Epithelial cell of proximal tubule (primary cell): ENCODE measurements at regions not wholly inside any gene's neighbourhood (a gene's known extent, or its start where the extent isn't known, plus 50 kb on each side); places are given as distances from the start of the nearest gene placed in this dataset.

Experiments used
- DNase-seq: peaks from one replicate; pipeline ENCODE4 v3.0.0-alpha.2; 2011; ENCODE audit warnings: low read depth
- H3K4me3 ChIP-seq: 2 replicates; pipeline ENCODE4 v1.5.1; 2011; ENCODE audit warnings: low read depth, mild to moderate bottlenecking, low read length
- TF ChIP-seq, protein P1 (sequence below): conservative IDR thresholded peaks from 2 replicates; pipeline ENCODE4 v1.5.1; 2012; ENCODE audit warnings: low read depth, mild to moderate bottlenecking, low read length

GRCh38 chr6:27098956-27099355, 148.5 kb upstream of the PRSS16 start:
- TF ChIP-seq, protein P1, sequence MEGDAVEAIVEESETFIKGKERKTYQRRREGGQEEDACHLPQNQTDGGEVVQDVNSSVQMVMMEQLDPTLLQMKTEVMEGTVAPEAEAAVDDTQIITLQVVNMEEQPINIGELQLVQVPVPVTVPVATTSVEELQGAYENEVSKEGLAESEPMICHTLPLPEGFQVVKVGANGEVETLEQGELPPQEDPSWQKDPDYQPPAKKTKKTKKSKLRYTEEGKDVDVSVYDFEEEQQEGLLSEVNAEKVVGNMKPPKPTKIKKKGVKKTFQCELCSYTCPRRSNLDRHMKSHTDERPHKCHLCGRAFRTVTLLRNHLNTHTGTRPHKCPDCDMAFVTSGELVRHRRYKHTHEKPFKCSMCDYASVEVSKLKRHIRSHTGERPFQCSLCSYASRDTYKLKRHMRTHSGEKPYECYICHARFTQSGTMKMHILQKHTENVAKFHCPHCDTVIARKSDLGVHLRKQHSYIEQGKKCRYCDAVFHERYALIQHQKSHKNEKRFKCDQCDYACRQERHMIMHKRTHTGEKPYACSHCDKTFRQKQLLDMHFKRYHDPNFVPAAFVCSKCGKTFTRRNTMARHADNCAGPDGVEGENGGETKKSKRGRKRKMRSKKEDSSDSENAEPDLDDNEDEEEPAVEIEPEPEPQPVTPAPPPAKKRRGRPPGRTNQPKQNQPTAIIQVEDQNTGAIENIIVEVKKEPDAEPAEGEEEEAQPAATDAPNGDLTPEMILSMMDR: no peak
- no peak for DNase-seq
- no peak overlapping the region for H3K4me3 ChIP-seq

DNA sequence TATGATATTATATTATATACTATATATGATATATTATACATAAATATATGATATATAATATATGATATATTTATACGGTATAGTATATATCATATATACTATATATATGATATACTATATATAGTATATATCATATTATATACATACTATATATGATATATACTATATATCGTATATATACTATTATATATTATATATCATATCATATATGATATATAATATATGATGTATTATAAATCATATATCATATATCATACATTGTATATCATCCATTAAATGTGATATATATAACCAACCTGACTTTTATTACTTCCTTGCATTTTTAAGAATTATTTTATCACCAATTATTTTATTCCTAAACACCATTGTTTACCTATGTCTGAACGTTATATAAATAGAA, 146.6 kb upstream of the PRSS16 start:
- TF ChIP-seq, protein P1: no peak
- H3K4me3 ChIP-seq: no peak overlapping the region
- DNase-seq: no peak

- DNase-seq: no peak
- TF ChIP-seq, protein P1: no peak
- H3K4me3 ChIP-seq: no peak overlapping the region
These were observed 145.7 kb upstream of the PRSS16 start for GRCh38 chr6:27101824-27102223.

DNA sequence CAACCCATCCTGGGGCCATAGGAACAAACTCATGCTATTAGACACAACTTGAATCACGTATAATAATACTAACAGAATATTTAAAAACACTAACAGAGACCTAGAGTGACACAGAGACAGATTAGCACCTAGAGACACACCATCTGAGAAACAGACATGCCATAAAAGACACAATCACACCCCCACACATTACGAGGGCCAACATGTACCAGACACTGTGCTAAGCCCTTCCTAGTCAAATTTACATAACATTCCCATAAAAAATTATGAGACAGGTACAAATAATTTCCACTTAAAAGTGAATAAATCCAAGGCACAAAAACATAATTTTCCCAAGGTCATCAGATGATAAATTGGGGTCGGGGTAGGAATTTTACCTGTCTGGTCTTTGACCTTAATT, 141.1 kb upstream of the PRSS16 start:
- DNase-seq: no peak
- TF ChIP-seq, protein P1: no peak
- no peak overlapping the region for H3K4me3 ChIP-seq

- TF ChIP-seq, protein P1: no peak
- H3K4me3 ChIP-seq: no peak overlapping the region
- DNase-seq: no peak
These were observed 135.8 kb upstream of the PRSS16 start for GRCh38 chr6:27111743-27112142.

- no peak overlapping the region for H3K4me3 ChIP-seq
- no peak for DNase-seq
- TF ChIP-seq, protein P1: no peak
These were observed 134.5 kb upstream of the PRSS16 start for GRCh38 chr6:27112974-27113373.

DNA sequence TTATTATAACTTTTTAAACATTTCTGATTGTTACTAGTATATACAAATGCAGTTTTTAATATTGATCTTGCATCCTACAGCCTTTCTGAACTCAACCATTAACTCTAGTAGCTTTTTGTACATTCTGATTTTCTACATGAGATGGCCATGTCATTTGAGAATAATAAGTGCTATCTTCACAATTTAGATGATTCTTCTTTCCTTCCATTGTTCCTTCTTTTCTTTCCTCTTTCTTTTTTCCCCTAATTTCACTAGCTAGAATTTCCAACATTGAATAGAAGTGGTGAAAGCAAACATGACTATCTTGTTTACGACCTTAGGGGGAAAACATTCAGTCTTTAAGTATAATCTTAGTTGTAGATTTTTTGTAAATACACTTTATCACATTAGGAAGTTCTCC, 128.2 kb upstream of the PRSS16 start:
- no peak for DNase-seq
- TF ChIP-seq, protein P1: no peak
- no peak overlapping the region for H3K4me3 ChIP-seq
